ENCODE measurements at regions not wholly inside any gene's neighbourhood (a gene's known extent, or its start where the extent isn't known, plus 50 kb on each side); places are given as distances from the start of the nearest gene placed in this dataset.

GRCh38 chr10:2949221-2949947 is 118.0 kb upstream of the PFKP start:
- no peak for DNase-seq

DNA sequence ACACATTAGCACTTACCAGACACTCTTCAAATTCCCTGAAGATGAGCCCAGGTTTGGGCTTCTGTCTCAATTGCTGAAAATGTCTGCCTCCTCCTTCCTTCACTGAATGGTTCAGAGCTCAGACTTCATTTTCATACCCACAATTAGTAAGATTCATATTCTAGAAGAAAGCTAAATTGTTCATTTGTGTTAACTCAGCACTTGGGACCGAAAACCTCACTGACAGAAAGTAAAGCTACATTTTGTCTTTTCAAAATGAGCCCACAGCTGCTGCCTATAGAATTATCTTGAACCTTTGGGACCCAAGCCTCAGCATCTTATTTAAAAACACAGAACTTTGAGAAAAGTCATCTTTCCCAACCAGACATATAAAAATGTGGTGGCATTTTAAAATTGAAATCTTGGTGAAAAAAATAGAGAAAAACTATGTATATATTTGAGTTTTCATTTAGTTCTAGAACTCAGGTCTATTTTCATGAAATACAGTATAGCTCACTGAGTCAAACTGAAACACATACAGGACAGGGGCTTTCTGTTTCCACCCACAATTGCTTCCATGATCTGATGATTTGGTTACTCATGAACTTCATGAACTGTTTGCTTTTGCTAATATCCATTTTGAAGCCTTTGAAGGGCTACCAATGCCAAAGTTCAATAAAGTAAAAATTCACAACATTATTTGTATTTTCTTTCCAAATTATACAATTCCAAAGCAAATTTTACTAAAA is 119.1 kb upstream of the PFKP start:
- no peak for DNase-seq

DNA sequence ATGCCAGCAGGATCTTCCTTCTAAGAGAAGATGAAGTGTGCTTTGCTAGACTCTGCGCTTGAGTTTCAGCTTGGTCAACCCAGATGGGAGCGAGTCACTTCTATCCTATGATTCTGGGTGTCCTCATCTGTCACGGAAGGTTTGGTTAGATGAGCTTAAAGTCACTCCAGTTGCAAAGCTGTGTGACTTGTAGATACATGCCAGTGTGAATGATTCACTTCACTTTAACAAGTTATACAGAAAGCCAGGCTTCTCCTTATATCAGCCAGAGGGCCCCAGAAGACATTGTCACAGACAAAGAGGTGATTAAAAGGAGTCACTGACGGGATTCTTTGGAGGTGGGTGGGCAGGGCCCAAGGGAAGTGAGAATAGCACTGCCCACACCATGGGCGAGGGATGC is 122.6 kb upstream of the PFKP start:
- DNase-seq = no peak

GRCh38 chr10:2943932-2944614 is 123.3 kb upstream of the PFKP start:
- DNase-seq = no peak

DNA sequence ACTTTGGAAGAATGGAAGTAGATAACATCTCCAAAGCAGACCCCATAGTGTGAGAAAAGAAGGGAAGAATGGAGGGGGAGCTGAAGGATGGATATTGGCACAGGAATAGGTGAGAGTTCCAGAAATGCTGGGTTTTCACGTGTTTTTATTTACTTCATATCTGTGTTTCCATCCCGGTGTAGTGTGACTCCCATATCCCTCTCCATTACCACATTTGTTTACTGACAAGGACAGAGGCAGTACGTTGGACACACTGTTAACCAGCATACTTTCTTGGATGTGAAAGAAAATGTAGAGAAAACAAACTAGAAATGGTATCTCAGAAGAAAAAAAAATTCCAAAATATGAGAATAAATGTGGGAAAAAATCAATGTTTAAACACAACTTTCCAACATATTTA is 124.4 kb upstream of the PFKP start:
- DNase-seq = no peak

- DNase-seq = no peak
These were observed 128.5 kb upstream of the PFKP start for GRCh38 chr10:2938869-2939268.

GRCh38 chr10:2936816-2937215 is 130.5 kb upstream of the PFKP start:
- no peak for DNase-seq

DNA sequence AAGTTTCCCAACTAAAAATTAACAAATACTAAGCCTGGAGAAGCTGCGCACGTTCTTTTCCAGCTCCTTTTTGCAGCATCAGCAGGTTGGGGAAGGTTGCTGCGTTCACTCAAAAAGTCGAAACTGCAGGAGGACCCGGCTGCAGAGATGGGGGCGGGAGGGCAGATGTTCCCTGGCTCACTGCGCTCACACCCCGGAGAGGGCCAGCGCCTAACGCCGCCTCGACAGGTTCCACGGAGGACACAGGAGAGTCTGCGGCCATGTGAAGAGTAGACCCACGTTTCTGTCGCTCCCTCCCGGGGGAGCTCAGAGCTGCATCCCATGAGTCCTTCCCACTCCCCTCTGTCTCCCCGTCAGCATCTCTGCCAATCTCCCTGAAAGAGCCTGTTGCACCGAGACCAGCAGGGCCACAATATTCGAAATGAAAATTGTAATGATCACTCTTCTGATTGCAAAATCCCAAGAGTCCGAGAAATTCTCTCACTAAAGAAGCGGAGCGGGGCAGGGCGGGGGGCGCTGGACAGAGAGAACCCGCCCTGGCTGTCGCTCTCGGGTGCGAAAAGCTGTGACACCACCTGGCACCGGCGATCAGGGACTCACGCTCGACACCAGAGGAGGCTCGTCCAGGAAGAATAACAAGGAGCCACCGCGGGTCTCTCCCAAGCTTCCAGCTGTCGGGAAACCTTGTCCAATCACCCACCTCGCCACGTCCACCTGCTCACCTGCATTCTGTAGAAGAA is 131.5 kb upstream of the PFKP start:
- no peak for DNase-seq

GRCh38 chr10:2933924-2934323 is 133.4 kb upstream of the PFKP start:
- no peak for DNase-seq

DNA sequence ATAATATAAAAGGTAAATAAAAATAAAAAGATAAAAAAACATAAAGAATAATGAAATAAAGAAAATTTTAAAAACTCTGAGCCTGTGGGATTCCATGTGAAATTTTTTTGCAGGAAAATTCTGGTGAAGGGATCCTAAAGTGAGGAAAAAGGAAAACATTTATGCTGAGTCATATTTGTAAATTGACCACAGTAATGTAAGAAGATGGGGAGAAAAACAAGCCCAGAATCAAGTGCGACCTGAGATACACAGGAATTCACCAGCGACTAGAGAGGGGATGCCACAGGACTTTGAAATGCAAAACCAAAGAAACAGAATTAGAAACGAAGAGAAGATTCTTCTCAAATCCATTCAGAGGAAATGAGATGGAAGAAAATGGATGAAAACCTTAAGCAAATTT is 133.8 kb upstream of the PFKP start:
- DNase-seq = no peak

GRCh38 chr10:2933071-2933470 is 134.3 kb upstream of the PFKP start:
- no peak for DNase-seq

DNA sequence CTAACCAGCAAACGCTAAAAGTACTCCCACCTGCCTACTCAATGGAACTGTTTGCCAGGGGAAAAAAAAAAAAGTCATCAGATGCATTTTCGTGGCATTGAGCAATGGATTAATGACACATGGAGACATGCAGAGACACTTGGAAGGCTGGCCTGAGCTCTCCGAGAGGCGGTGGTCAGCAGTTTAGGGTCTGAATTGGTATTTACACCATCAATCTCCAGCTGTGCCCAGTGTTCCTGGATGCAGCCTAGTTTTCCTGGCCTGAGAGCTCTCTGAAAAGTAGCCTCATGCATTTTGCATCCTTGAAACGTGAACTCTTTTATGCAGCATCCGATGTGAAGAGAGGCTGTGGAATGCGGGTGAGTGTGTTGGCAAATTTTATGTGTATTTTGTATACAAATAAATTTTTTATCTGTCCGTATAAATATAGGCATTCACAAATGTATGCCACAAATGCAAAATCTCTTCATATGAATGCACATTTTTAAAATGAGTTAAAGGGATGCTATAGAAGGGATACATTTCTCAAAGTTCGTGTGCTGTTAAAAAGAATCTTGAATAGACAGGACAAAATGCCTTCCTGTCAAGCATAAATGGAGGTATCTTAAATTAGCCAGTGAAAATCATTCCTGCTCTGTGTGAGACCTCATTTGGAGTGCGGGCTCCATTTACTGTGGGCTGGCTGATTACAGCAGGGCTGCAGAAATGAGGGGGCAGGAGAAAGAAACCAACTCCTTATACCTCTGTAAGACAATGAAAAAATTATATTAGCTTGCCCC is 137.7 kb upstream of the PFKP start:
- DNase-seq = no peak

DNA sequence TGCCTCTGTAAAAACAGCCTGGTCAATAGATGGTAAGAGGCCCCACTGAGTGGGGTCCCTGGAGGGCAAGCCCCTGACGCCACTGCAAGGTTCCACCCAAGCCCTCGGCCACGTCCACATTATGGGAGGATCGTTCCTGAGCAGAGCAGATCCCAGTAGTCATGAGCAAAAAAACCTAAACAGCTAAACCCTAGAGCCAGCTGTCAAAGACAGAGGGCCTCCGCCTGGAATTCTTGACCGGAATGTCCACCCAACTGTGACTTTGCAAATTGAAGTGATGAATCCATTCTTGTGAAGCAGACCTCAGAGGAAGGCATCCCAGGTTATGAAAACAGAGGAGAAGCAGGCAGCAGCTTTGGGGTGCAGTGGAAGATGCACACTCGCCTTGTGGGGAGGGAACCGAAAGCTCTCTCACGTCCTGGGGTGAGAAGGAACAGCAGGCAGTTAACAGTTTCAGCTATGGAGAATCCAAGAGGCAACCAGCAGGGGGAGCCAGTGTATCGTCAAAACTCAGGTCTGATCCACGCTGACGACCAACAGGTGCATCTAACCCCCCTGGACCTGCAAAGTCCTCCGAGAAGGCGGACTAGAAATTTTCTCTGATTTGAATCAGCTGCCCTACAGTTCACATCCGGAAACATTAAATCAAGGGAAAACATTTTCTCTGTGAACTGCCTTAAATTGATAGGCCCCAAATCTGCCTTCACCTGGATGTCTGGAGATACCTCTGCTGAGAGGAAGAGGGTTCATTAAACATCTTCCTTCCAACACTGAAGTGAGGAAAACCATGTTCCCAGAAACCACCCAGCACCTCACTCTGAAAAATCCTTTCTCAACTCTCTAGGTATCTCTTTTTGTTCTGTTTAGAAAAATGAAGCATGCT is 139.1 kb upstream of the PFKP start:
- peak; percentile 71 for DNase-seq

DNA sequence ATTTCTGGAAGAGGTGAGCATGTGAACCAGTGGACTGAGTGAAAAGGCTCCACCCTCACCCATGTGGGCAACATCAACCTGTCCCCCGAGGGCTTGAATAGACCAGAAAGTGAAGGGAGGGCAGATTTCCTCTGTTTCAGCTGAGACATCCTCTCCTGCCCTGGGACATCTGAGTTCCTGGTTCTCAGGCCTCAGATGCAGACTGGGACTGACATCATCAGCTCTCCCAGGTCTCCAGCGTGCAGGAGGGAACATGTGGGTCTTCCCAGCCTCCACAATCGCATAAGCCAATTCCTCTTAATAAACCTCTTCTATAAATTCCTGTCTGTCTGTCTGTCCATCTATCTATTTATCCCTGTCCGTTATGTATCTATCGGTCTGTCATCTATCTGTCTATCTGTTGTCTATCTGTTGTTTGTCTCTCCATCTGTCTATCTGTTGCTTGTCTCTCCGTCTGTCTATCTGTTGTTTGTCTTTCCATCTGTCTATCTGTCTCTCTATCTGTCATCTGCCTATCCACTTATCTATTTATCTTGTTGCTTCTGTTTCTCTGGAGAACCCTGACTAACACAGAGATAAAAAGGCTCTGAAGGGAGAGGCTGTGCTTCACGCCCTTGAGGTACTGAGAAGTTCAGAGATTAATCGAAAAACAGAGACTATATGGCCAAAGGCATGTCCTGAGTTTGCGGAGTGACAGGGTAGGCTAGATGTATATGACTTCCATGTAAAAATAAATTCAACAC is 140.3 kb upstream of the PFKP start:
- no peak for DNase-seq

- DNase-seq = no peak
These were observed 141.7 kb upstream of the PFKP start for GRCh38 chr10:2925631-2926030.

DNA sequence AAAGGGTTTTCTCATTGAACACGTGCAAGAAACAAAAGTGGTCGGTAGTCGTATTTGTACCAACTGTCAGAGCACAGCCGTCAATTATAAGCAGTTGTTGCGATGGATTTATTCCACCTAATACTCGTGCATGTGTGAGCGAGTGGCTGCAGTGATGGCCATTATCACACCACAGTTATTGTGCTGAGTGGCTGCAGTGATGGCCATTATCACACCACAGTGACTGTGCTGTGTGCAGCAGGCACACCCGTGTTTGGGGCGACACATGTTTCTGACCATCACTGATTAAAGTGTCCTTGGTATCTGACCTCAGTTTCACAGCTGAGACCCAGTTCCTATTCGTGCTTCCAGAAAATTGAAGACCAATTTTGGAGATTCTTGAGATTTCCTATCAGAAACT is 142.9 kb upstream of the PFKP start:
- no peak for DNase-seq

- no peak for DNase-seq
These were observed 145.2 kb upstream of the PFKP start for GRCh38 chr10:2921956-2922680.

DNA sequence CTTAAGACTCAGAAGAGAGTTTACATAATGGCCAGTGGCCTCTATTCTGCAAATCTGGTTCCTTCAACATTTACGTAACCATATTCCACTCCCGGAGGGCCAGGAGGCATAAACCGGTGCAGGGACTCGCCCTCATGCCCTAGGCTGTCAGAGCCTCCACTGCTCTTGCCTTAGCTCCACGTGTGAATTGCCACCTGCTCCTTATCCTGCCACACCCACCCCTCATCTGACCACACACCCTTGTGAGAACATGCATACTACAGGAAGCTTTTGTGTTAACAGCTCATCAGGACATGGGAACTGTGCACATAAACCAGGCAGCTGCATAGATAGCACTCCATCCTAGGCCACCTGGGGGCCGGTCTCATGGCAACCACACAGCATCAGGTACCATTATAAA is 146.7 kb upstream of the PFKP start:
- no peak for DNase-seq

GRCh38 chr10:2920168-2920567 is 147.2 kb upstream of the PFKP start:
- DNase-seq = no peak

DNA sequence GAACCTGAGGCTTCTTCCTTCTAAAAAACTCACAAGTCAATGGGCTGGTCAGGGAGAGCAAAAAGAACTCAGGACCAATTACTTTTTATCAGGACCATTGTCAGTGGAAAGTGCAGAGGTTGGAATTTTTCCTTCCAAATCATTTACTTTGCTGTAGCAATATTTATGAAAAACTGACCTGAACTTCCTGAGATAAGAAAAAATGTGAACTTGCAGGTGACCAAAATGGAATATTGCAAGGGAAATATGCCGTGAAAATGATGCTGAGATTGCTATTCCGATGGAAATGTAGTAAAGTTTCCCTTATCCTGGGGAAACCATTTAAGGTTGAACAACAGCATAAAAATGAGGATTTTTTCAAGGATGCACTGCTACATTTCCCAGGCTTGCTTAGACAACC is 148.3 kb upstream of the PFKP start:
- DNase-seq = no peak
